SK-N-SH (cell line): ENCODE measurements at regions not wholly inside any gene's neighbourhood (a gene's known extent, or its start where the extent isn't known, plus 50 kb on each side); places are given as distances from the start of the nearest gene placed in this dataset.

Experiments
- CTCF ChIA-PET: fragments of 300-600, 350-600 bp; formaldehyde crosslinking; extraction: SDS; loops from one replicate; lab custom pipeline; 2021; lab: Yijun Ruan, JAX
- POLR2A ChIA-PET: fragments of 350-600 bp; sonication (Branson Sonifier 250); formaldehyde crosslinking; extraction: SDS; loops from one replicate; lab custom pipeline; 2020; ENCODE audit warnings: antibody characterized with exemption, inconsistent platforms; lab: Yijun Ruan, JAX
- DNase-seq: peaks from one replicate; pipeline ENCODE4 v3.0.0; 2012
- H2AFZ ChIP-seq: fragments of 200-600 bp; sonication (generic); 2 replicates; pipeline ENCODE4 v1.8.1; 2016; ENCODE audit warnings: antibody characterized with exemption, mild to moderate bottlenecking, low read depth
- H3F3A ChIP-seq: fragments of 200-600 bp; sonication (generic); replicated peaks from 2 replicates; pipeline ENCODE3; 2016; ENCODE audit warnings: antibody characterized with exemption, mild to moderate bottlenecking; ENCODE audit not compliant: insufficient read depth
- H3K27ac ChIP-seq, 2 experiments: fragments of 200-500 bp in 1 of 2; fragments of 200-600 bp in 1 of 2; sonication (Bioruptor generic) in 1 of 2; sonication (generic), shearing (Covaris generic) in 1 of 2; 2 replicates each; pipeline versions ENCODE4 v1.5.1 to v1.6.1; 2014 to 2016; ENCODE audit warnings: low read depth in 2 of 2, inconsistent platforms in 1 of 2, low read length in 1 of 2, mild to moderate bottlenecking in 1 of 2, mixed read lengths in 1 of 2
- H3K27me3 ChIP-seq: fragments of 200-600 bp; sonication (generic), shearing (Covaris generic); 2 replicates; pipeline ENCODE4 v1.6.1; 2016; ENCODE audit warnings: mixed run types; ENCODE audit not compliant: insufficient read depth
- H3K36me3 ChIP-seq, 2 experiments: fragments of 200-500 bp in 1 of 2; fragments of 200-600 bp in 1 of 2; sonication (Bioruptor generic) in 1 of 2; sonication (generic) in 1 of 2; replicated peaks in 1 of 2; 2 replicates each; pipeline versions ENCODE3 to v1.5.1; 2014 to 2016; ENCODE audit warnings: low read length in 1 of 2, mild to moderate bottlenecking in 1 of 2; ENCODE audit not compliant: insufficient read depth in 2 of 2, control insufficient read depth in 1 of 2
- H3K4me1 ChIP-seq, 2 experiments: fragments of 200-500 bp in 1 of 2; fragments of 200-600 bp in 1 of 2; sonication (Bioruptor generic) in 1 of 2; sonication (generic), shearing (Covaris generic) in 1 of 2; 2 replicates each; pipeline versions ENCODE4 v1.5.1 to v1.6.1; 2014 to 2016; ENCODE audit warnings: low read depth in 1 of 2, low read length in 1 of 2, mixed run types in 1 of 2; ENCODE audit not compliant: insufficient read depth in 2 of 2, control insufficient read depth in 1 of 2
- H3K4me2 ChIP-seq: fragments of 200-600 bp; sonication (generic), shearing (Covaris generic); 2 replicates; pipeline ENCODE4 v1.6.1; 2017; ENCODE audit warnings: mixed run types
- H3K4me3 ChIP-seq, 2 experiments: fragments of 200-500 bp in 1 of 2; fragments of 200-600 bp in 1 of 2; sonication (Bioruptor generic) in 1 of 2; sonication (generic), shearing (Covaris generic) in 1 of 2; 2 replicates each; pipeline versions ENCODE4 v1.5.1 to v1.8.1; 2014 to 2016; ENCODE audit warnings: low read depth in 2 of 2, inconsistent platforms in 1 of 2, low read length in 1 of 2, mild to moderate bottlenecking in 1 of 2, mixed read lengths in 1 of 2, moderate library complexity in 1 of 2
- H3K79me2 ChIP-seq: fragments of 200-600 bp; sonication (generic); 2 replicates; pipeline ENCODE4 v1.8.1; 2017; ENCODE audit warnings: mild to moderate bottlenecking; ENCODE audit not compliant: insufficient read depth
- H3K9ac ChIP-seq: fragments of 200-600 bp; sonication (generic); 2 replicates; pipeline ENCODE4 v1.6.1; 2017; ENCODE audit warnings: mixed run types
- H3K9me2 ChIP-seq: fragments of 200-600 bp; sonication (generic); 2 replicates; pipeline ENCODE4 v1.6.1; 2017; ENCODE audit warnings: mixed run types
- H3K9me3 ChIP-seq: fragments of 200-600 bp; sonication (generic); 2 replicates; pipeline ENCODE4 v1.6.1; 2017; ENCODE audit warnings: mixed run types, mild to moderate bottlenecking, moderate library complexity
- H4K20me1 ChIP-seq: fragments of 200-600 bp; sonication (generic); 2 replicates; pipeline ENCODE4 v1.6.1; 2017; ENCODE audit warnings: mild to moderate bottlenecking, mixed run types; ENCODE audit not compliant: insufficient read depth
- CHD2 ChIP-seq: fragments of 150-350 bp; IDR thresholded peaks from 2 replicates; pipeline ENCODE4 v1.6.1; 2018; ENCODE audit warnings: low read length; ENCODE audit not compliant: partially characterized antibody
- FOXM1 ChIP-seq: IDR thresholded peaks from 2 replicates; pipeline ENCODE4 v1.4.0; 2012; ENCODE audit warnings: low read depth, mild to moderate bottlenecking
- JUND ChIP-seq: IDR thresholded peaks from 2 replicates; pipeline ENCODE4 v1.4.0; 2012
- PBX3 ChIP-seq: IDR thresholded peaks from 2 replicates; pipeline ENCODE4; 2012
- RAD21 ChIP-seq: IDR thresholded peaks from 2 replicates; pipeline ENCODE4 v1.6.1; 2012; ENCODE audit warnings: mild to moderate bottlenecking, low read length
- REST ChIP-seq: IDR thresholded peaks from 2 replicates; pipeline ENCODE4 v1.6.1; 2012; ENCODE audit warnings: mild to moderate bottlenecking, low read depth, low read length, moderate library complexity
- USF1 ChIP-seq: IDR thresholded peaks from 2 replicates; pipeline ENCODE4 v1.4.0; 2012; ENCODE audit warnings: low read depth, borderline replicate concordance
- ZBTB33 ChIP-seq: IDR thresholded peaks from 2 replicates; pipeline ENCODE4 v1.4.0; 2012; ENCODE audit warnings: low read depth, borderline replicate concordance
- WGBS: methylation state at CpG from one replicate; pipeline ENCODE4 v1.1.6; 2017; ENCODE audit warnings: low lambda C conversion rate; 5-methylcytosine and 5-hydroxymethylcytosine counted together
- TF ChIP-seq, protein P1 (sequence below): fragments of 200-600 bp; sonication (generic); IDR thresholded peaks from 2 replicates; pipeline ENCODE4 v1.6.1; 2017; ENCODE audit warnings: antibody characterized with exemption, mild to moderate bottlenecking, moderate library complexity

GRCh38 chr4:177196615-177197014, 113.1 kb upstream of the NEIL3 start:
- no peaks in the 10 kb centered on the region for H3K27me3 ChIP-seq
- H4K20me1 ChIP-seq, result no peaks in the 10 kb centered on the region
- TF ChIP-seq, protein P1, sequence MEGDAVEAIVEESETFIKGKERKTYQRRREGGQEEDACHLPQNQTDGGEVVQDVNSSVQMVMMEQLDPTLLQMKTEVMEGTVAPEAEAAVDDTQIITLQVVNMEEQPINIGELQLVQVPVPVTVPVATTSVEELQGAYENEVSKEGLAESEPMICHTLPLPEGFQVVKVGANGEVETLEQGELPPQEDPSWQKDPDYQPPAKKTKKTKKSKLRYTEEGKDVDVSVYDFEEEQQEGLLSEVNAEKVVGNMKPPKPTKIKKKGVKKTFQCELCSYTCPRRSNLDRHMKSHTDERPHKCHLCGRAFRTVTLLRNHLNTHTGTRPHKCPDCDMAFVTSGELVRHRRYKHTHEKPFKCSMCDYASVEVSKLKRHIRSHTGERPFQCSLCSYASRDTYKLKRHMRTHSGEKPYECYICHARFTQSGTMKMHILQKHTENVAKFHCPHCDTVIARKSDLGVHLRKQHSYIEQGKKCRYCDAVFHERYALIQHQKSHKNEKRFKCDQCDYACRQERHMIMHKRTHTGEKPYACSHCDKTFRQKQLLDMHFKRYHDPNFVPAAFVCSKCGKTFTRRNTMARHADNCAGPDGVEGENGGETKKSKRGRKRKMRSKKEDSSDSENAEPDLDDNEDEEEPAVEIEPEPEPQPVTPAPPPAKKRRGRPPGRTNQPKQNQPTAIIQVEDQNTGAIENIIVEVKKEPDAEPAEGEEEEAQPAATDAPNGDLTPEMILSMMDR, result no peak
- TF ChIP-seq ZBTB33 (no peak), REST (no peak), CHD2 (no peak), USF1 (no peak), FOXM1 (no peak), PBX3 (no peak), JUND (no peak), RAD21 (no peak)
- no peak overlapping the region for H2AFZ ChIP-seq
- H3K4me1 ChIP-seq, result no peaks in the 10 kb centered on the region
- no peak for DNase-seq
- ChIA-PET POLR2A (no interaction called here), CTCF (interaction anchor here (1.4 kb wide), 1 partner anchor 149 kb away, joined by 3 read pairs; no protein-coding TSS in a partner anchor)
- no peak overlapping the region for H3K27ac ChIP-seq
- peaks cover 19% of the 10 kb centered on the region for H3K9me3 ChIP-seq
- H3K9me2 ChIP-seq, result no peaks in the 10 kb centered on the region
- H3K4me3 ChIP-seq, result no peak overlapping the region
- H3K79me2 ChIP-seq, result no peaks in the 10 kb centered on the region
- H3K9ac ChIP-seq, result no peak overlapping the region
- 8% methylated on average over 2 of the region's 2 CpGs for WGBS
- peaks cover 0 to 5% of the 10 kb centered on the region in 2 experiments for H3K36me3 ChIP-seq
- no peaks in the 10 kb centered on the region for H3F3A ChIP-seq
- no peak overlapping the region for H3K4me2 ChIP-seq
